ENCODE measurements at regions not wholly inside any gene's neighbourhood (a gene's known extent, or its start where the extent isn't known, plus 50 kb on each side); places are given as distances from the start of the nearest gene placed in this dataset.

DNA sequence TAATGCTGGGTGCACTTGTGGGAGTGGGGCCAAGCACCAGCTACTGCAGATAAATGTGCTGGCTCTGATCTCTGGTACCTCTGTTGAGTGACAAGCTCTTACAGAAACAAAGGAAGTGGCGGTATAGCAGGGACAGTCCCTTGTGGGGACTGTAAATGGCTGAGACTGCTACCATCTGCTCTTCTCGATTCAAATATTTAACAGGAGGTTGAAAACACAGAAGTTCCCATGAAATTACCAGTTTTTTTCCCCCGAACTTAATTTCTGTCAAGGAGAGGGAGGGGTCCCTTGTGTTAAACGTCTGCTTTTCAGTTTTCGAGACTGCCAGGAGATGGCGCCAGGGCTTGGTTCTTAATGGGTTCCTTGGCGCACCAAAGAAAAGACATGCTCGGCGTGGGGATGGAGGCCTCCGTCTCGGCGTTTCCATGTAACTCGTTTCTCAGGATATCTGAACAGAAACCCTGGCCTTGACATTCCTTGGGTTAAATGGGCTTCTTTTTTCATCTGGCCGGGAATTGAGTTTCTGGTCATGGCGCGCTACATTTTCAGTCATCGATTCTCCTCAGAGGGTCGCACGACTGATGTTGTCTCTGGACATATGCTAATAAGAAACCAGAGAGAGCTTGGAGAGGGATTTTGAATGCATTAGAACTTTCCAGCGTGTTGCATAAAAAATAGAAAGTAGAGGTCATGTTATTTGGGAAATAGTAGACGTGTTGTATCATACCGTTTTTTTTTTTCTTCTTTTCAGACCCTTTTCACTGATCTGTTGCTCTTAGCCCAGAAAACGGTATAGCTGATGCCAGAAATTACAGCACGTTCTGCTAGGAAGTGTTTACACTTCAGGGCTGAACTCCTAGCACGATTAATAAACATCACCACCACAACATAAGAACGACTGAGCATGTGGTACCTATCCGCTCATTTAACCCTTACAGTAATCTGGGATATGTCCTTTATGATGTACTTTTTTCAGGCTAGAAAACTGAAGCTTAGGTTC lies 64.0 kb downstream of the CARTPT start (continued):
- TF ChIP-seq ZNF652 (CRISPR knock-in tag; IDR thresholded peaks at IDR 0.05; ENCODE audit: borderline replicate concordance, low read depth) (0 out of 2 replicates have a peak, but pooled peaks have one; percentile 21), EHMT2 (IDR thresholded peaks at IDR 0.05; ENCODE audit: borderline replicate concordance, low read depth, low read length) (no peak), ZKSCAN5 (CRISPR knock-in tag; IDR thresholded peaks at IDR 0.05) (no peak), ELF3 (CRISPR knock-in tag; IDR thresholded peaks at IDR 0.05) (no peak), HDAC1 (CRISPR knock-in tag; IDR thresholded peaks at IDR 0.05) (no peak), TSC22D2 (CRISPR knock-in tag; IDR thresholded peaks at IDR 0.05; ENCODE audit: borderline replicate concordance) (no peak), NFYB (CRISPR knock-in tag; IDR thresholded peaks at IDR 0.05) (no peak), ZNF737 (CRISPR knock-in tag; IDR thresholded peaks at IDR 0.05; ENCODE audit: borderline replicate concordance) (no peak)
- TF ChIP-seq, protein P1, sequence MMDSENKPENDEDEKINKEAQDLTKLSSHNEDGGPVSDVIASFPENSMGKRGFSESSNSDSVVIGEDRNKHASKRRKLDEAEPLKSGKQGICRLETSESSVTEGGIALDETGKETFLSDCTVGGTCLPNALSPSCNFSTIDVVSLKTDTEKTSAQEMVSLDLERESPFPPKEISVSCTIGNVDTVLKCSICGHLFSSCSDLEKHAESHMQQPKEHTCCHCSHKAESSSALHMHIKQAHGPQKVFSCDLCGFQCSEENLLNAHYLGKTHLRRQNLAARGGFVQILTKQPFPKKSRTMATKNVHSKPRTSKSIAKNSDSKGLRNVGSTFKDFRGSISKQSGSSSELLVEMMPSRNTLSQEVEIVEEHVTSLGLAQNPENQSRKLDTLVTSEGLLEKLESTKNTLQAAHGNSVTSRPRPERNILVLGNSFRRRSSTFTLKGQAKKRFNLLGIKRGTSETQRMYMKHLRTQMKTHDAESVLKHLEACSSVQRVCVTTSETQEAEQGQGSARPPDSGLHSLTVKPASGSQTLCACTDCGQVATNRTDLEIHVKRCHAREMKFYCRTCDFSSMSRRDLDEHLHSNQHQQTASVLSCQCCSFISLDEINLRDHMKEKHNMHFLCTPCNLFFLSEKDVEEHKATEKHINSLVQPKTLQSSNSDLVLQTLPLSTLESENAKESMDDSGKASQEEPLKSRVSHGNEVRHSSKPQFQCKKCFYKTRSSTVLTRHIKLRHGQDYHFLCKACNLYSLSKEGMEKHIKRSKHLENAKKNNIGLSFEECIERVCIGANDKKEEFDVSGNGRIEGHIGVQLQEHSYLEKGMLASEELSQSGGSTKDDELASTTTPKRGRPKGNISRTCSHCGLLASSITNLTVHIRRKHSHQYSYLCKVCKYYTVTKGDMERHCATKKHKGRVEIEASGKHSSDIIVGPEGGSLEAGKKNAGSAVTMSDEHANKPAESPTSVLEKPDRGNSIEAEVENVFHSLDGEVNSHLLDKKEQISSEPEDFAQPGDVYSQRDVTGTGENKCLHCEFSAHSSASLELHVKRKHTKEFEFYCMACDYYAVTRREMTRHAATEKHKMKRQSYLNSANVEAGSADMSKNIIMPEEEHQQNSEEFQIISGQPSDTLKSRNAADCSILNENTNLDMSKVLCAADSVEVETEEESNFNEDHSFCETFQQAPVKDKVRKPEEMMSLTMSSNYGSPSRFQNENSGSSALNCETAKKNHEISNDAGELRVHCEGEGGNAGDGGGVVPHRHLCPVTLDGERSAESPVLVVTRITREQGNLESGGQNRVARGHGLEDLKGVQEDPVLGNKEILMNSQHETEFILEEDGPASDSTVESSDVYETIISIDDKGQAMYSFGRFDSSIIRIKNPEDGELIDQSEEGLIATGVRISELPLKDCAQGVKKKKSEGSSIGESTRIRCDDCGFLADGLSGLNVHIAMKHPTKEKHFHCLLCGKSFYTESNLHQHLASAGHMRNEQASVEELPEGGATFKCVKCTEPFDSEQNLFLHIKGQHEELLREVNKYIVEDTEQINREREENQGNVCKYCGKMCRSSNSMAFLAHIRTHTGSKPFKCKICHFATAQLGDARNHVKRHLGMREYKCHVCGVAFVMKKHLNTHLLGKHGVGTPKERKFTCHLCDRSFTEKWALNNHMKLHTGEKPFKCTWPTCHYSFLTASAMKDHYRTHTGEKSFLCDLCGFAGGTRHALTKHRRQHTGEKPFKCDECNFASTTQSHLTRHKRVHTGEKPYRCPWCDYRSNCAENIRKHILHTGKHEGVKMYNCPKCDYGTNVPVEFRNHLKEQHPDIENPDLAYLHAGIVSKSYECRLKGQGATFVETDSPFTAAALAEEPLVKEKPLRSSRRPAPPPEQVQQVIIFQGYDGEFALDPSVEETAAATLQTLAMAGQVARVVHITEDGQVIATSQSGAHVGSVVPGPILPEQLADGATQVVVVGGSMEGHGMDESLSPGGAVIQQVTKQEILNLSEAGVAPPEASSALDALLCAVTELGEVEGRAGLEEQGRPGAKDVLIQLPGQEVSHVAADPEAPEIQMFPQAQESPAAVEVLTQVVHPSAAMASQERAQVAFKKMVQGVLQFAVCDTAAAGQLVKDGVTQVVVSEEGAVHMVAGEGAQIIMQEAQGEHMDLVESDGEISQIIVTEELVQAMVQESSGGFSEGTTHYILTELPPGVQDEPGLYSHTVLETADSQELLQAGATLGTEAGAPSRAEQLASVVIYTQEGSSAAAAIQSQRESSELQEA (CRISPR knock-in tag; IDR thresholded peaks at IDR 0.05; ENCODE audit: not compliant biosample characterization), result no peak
- TF ChIP-seq, protein P2, sequence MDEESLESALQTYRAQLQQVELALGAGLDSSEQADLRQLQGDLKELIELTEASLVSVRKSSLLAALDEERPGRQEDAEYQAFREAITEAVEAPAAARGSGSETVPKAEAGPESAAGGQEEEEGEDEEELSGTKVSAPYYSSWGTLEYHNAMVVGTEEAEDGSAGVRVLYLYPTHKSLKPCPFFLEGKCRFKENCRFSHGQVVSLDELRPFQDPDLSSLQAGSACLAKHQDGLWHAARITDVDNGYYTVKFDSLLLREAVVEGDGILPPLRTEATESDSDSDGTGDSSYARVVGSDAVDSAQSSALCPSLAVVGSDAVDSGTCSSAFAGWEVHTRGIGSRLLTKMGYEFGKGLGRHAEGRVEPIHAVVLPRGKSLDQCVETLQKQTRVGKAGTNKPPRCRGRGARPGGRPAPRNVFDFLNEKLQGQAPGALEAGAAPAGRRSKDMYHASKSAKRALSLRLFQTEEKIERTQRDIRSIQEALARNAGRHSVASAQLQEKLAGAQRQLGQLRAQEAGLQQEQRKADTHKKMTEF (CRISPR knock-in tag; IDR thresholded peaks at IDR 0.05), result no peak
- TF ChIP-seq, protein P3, sequence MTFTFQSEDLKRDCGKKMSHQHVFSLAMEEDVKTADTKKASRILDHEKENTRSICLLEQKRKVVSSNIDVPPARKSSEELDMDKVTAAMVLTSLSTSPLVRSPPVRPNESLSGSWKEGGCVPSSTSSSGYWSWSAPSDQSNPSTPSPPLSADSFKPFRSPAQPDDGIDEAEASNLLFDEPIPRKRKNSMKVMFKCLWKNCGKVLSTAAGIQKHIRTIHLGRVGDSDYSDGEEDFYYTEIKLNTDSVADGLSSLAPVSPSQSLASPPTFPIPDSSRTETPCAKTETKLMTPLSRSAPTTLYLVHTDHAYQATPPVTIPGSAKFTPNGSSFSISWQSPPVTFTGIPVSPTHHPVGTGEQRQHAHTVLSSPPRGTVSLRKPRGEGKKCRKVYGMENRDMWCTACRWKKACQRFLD (CRISPR knock-in tag; IDR thresholded peaks at IDR 0.05; ENCODE audit: borderline replicate concordance), result no peak
- TF ChIP-seq, protein P4, sequence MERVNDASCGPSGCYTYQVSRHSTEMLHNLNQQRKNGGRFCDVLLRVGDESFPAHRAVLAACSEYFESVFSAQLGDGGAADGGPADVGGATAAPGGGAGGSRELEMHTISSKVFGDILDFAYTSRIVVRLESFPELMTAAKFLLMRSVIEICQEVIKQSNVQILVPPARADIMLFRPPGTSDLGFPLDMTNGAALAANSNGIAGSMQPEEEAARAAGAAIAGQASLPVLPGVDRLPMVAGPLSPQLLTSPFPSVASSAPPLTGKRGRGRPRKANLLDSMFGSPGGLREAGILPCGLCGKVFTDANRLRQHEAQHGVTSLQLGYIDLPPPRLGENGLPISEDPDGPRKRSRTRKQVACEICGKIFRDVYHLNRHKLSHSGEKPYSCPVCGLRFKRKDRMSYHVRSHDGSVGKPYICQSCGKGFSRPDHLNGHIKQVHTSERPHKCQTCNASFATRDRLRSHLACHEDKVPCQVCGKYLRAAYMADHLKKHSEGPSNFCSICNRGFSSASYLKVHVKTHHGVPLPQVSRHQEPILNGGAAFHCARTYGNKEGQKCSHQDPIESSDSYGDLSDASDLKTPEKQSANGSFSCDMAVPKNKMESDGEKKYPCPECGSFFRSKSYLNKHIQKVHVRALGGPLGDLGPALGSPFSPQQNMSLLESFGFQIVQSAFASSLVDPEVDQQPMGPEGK (CRISPR knock-in tag; IDR thresholded peaks at IDR 0.05), result no peak
- TF ChIP-seq, protein P5, sequence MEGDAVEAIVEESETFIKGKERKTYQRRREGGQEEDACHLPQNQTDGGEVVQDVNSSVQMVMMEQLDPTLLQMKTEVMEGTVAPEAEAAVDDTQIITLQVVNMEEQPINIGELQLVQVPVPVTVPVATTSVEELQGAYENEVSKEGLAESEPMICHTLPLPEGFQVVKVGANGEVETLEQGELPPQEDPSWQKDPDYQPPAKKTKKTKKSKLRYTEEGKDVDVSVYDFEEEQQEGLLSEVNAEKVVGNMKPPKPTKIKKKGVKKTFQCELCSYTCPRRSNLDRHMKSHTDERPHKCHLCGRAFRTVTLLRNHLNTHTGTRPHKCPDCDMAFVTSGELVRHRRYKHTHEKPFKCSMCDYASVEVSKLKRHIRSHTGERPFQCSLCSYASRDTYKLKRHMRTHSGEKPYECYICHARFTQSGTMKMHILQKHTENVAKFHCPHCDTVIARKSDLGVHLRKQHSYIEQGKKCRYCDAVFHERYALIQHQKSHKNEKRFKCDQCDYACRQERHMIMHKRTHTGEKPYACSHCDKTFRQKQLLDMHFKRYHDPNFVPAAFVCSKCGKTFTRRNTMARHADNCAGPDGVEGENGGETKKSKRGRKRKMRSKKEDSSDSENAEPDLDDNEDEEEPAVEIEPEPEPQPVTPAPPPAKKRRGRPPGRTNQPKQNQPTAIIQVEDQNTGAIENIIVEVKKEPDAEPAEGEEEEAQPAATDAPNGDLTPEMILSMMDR (CRISPR knock-in tag; IDR thresholded peaks at IDR 0.05), result peak; percentile 80
